OCI-LY7 (cell line): ENCODE measurements at regions not wholly inside any gene's neighbourhood (a gene's known extent, or its start where the extent isn't known, plus 50 kb on each side); places are given as distances from the start of the nearest gene placed in this dataset.

ENCODE experiments used
- EZH2phosphoT487 ChIP-seq: fragments of 200-600 bp; sonication (generic); IDR thresholded peaks from 2 replicates; pipeline ENCODE4 v1.6.1; 2018; ENCODE audit warnings: low read depth, borderline replicate concordance, mild to moderate bottlenecking, mixed run types, antibody characterized with exemption, low read length, moderate library complexity, mixed read lengths
- TF ChIP-seq, protein P1 (sequence below): fragments of 200-600 bp; sonication (generic); conservative IDR thresholded peaks from 2 replicates; pipeline ENCODE4 v1.5.1; 2014; ENCODE audit warnings: mild to moderate bottlenecking, antibody characterized with exemption, low read length, moderate library complexity, mixed read lengths

- TF ChIP-seq, protein P1, sequence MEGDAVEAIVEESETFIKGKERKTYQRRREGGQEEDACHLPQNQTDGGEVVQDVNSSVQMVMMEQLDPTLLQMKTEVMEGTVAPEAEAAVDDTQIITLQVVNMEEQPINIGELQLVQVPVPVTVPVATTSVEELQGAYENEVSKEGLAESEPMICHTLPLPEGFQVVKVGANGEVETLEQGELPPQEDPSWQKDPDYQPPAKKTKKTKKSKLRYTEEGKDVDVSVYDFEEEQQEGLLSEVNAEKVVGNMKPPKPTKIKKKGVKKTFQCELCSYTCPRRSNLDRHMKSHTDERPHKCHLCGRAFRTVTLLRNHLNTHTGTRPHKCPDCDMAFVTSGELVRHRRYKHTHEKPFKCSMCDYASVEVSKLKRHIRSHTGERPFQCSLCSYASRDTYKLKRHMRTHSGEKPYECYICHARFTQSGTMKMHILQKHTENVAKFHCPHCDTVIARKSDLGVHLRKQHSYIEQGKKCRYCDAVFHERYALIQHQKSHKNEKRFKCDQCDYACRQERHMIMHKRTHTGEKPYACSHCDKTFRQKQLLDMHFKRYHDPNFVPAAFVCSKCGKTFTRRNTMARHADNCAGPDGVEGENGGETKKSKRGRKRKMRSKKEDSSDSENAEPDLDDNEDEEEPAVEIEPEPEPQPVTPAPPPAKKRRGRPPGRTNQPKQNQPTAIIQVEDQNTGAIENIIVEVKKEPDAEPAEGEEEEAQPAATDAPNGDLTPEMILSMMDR = no peak
- no peak for TF ChIP-seq EZH2phosphoT487
These were observed 642.0 kb downstream of the GALC start for GRCh38 chr14:87351007-87351406.
